Neural progenitor cell (in vitro differentiated cells): ENCODE measurements at regions not wholly inside any gene's neighbourhood (a gene's known extent, or its start where the extent isn't known, plus 50 kb on each side); places are given as distances from the start of the nearest gene placed in this dataset.
A peak's percentile ranks its signal among the peaks of the same experiment; 100 is the strongest.

Experiments
- DNase-seq: peaks from one replicate; pipeline ENCODE4 v3.0.0-alpha.2; 2016; ENCODE audit warnings: low spot score
- H2AFZ ChIP-seq: fragments of 200-600 bp; sonication (generic); replicated peaks from 2 replicates; pipeline ENCODE4 v1.6.1; 2016; ENCODE audit warnings: antibody characterized with exemption
- H3F3A ChIP-seq: fragments of 200-600 bp; sonication (generic); 2 replicates; pipeline ENCODE4 v1.6.1; 2016; ENCODE audit warnings: antibody characterized with exemption, low read depth
- H3K27ac ChIP-seq: fragments of 200-600 bp; sonication (generic); 2 replicates; pipeline ENCODE4 v1.5.1; 2016; ENCODE audit warnings: mild to moderate bottlenecking
- H3K27me3 ChIP-seq: fragments of 200-600 bp; sonication (generic); 2 replicates; pipeline ENCODE4 v1.6.1; 2016; ENCODE audit warnings: mild to moderate bottlenecking, moderate library complexity
- H3K36me3 ChIP-seq: fragments of 200-600 bp; sonication (generic); 2 replicates; pipeline ENCODE4 v1.5.1; 2016
- H3K4me1 ChIP-seq: fragments of 200-600 bp; sonication (generic); 2 replicates; pipeline ENCODE4 v1.6.1; 2016; ENCODE audit warnings: mixed run types
- H3K4me2 ChIP-seq: fragments of 200-600 bp; sonication (generic); 2 replicates; pipeline ENCODE4 v1.6.1; 2016
- H3K4me3 ChIP-seq: fragments of 200-600 bp; sonication (generic); 2 replicates; pipeline ENCODE4 v1.5.1; 2016
- H3K79me2 ChIP-seq: fragments of 200-600 bp; sonication (generic); 2 replicates; pipeline ENCODE4 v1.6.1; 2016; ENCODE audit warnings: low read depth
- H3K9ac ChIP-seq: fragments of 200-600 bp; sonication (generic); 2 replicates; pipeline ENCODE4 v1.6.1; 2016
- H3K9me3 ChIP-seq: fragments of 200-600 bp; sonication (generic); 2 replicates; pipeline ENCODE4 v1.5.1; 2016; ENCODE audit warnings: low read depth
- H4K20me1 ChIP-seq: fragments of 200-600 bp; sonication (generic); 2 replicates; pipeline ENCODE4 v1.6.1; 2016; ENCODE audit warnings: low read depth
- H3K27ac Mint-ChIP-seq: 3 replicates; pipeline ENCODE4 v1.8.0; 2021; ENCODE audit warnings: mixed read lengths
- H3K27me3 Mint-ChIP-seq: 2 replicates; pipeline ENCODE4 v1.8.0; 2022; ENCODE audit warnings: low read depth, mild to moderate bottlenecking, inconsistent platforms, moderate library complexity, mixed read lengths; ENCODE audit not compliant: insufficient read depth
- H3K36me3 Mint-ChIP-seq: 3 replicates; pipeline ENCODE4 v1.8.0; 2021; ENCODE audit warnings: mixed read lengths
- H3K4me1 Mint-ChIP-seq: 3 replicates; pipeline ENCODE4 v1.8.0; 2021; ENCODE audit warnings: mixed read lengths
- H3K4me3 Mint-ChIP-seq: 3 replicates; pipeline ENCODE4 v1.8.0; 2021; ENCODE audit warnings: mild to moderate bottlenecking, moderate library complexity, mixed read lengths
- H3K9me3 Mint-ChIP-seq: 3 replicates; pipeline ENCODE4 v1.8.0; 2020; ENCODE audit warnings: mixed read lengths
- CTCF ChIP-seq: fragments of 200-600 bp; sonication (generic); IDR thresholded peaks from 2 replicates; pipeline ENCODE4 v1.5.1; 2017; ENCODE audit warnings: antibody characterized with exemption, mild to moderate bottlenecking
- EZH2 ChIP-seq: fragments of 200-600 bp; sonication (generic); IDR thresholded peaks from 2 replicates; pipeline ENCODE4 v1.6.1; 2017; ENCODE audit warnings: antibody characterized with exemption, mild to moderate bottlenecking, moderate library complexity
- EZH2phosphoT487 ChIP-seq: fragments of 200-600 bp; sonication (generic); IDR thresholded peaks from 2 replicates; pipeline ENCODE4 v1.6.1; 2017; ENCODE audit warnings: antibody characterized with exemption

DNA sequence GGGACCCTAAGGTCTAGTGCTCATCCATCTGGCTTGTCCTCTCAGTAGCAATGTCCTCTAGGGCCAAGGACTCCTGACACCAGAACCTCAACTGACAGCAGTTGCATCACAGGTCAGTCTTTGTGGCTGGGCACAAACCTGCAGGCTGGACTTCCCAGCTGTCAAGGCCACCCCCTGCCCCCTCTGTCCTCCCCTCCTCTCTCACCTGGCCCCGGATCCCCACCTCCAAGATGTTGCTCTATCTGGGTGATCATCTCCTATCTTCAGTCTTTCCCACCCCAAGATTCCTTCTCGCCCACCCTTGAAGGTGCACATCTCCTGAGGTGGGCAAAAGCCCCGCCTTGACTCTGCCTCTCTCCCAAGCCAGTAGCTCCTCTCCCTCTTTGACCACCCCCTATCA, 131.8 kb upstream of the SRSF6 start:
- H3K79me2 ChIP-seq = no peaks in the 10 kb centered on the region
- H3K9ac ChIP-seq = no peak overlapping the region
- H3K9me3 Mint-ChIP-seq = peaks cover 2% of the 10 kb centered on the region
- no peak overlapping the region for H3K4me3 ChIP-seq
- no peak overlapping the region for H2AFZ ChIP-seq
- no peak overlapping the region for H3K4me3 Mint-ChIP-seq
- H3K27me3 ChIP-seq = no peaks in the 10 kb centered on the region
- H3K36me3 ChIP-seq = no peaks in the 10 kb centered on the region
- H3K27ac ChIP-seq = no peak overlapping the region
- no peaks in the 10 kb centered on the region for H3F3A ChIP-seq
- no peaks in the 10 kb centered on the region for H3K9me3 ChIP-seq
- no peaks in the 10 kb centered on the region for H3K4me1 Mint-ChIP-seq
- H4K20me1 ChIP-seq = no peaks in the 10 kb centered on the region
- DNase-seq = no peak
- H3K27ac Mint-ChIP-seq = no peak overlapping the region
- H3K36me3 Mint-ChIP-seq = no peaks in the 10 kb centered on the region
- TF ChIP-seq CTCF = no peak
- no peak for TF ChIP-seq EZH2
- TF ChIP-seq EZH2phosphoT487 = no peak
- peaks cover 2% of the 10 kb centered on the region for H3K27me3 Mint-ChIP-seq
- no peak overlapping the region for H3K4me2 ChIP-seq
- H3K4me1 ChIP-seq = no peaks in the 10 kb centered on the region

GRCh38 chr20:43323592-43323991, 133.9 kb upstream of the PTPRT start:
- H3K27me3 ChIP-seq = no peaks in the 10 kb centered on the region
- Mint-ChIP-seq H3K9me3 (peaks cover 2% of the 10 kb centered on the region), H3K27ac (no peak overlapping the region), H3K27me3 (peaks cover 2% of the 10 kb centered on the region), H3K36me3 (no peaks in the 10 kb centered on the region), H3K4me3 (no peak overlapping the region), H3K4me1 (no peaks in the 10 kb centered on the region)
- no peaks in the 10 kb centered on the region for H3K36me3 ChIP-seq
- TF ChIP-seq CTCF (no peak), EZH2 (no peak), EZH2phosphoT487 (no peak)
- no peak overlapping the region for H2AFZ ChIP-seq
- no peak overlapping the region for H3K27ac ChIP-seq
- H3K4me2 ChIP-seq = no peak overlapping the region
- H3K79me2 ChIP-seq = no peaks in the 10 kb centered on the region
- no peaks in the 10 kb centered on the region for H3F3A ChIP-seq
- H4K20me1 ChIP-seq = no peaks in the 10 kb centered on the region
- H3K4me1 ChIP-seq = no peaks in the 10 kb centered on the region
- no peak overlapping the region for H3K4me3 ChIP-seq
- H3K9ac ChIP-seq = no peak overlapping the region
- no peaks in the 10 kb centered on the region for H3K9me3 ChIP-seq
- DNase-seq = peak; percentile 19

GRCh38 chr20:43322851-43323250, 133.1 kb upstream of the PTPRT start:
- DNase-seq = no peak
- H3K9me3 Mint-ChIP-seq = peaks cover 2% of the 10 kb centered on the region
- H3K4me3 Mint-ChIP-seq = no peak overlapping the region
- no peak overlapping the region for H3K4me2 ChIP-seq
- H3K36me3 Mint-ChIP-seq = no peaks in the 10 kb centered on the region
- no peak overlapping the region for H3K4me3 ChIP-seq
- no peaks in the 10 kb centered on the region for H3K79me2 ChIP-seq
- H3K27ac ChIP-seq = no peak overlapping the region
- H3K27me3 Mint-ChIP-seq = peaks cover 2% of the 10 kb centered on the region
- H3F3A ChIP-seq = no peaks in the 10 kb centered on the region
- no peaks in the 10 kb centered on the region for H4K20me1 ChIP-seq
- no peaks in the 10 kb centered on the region for H3K27me3 ChIP-seq
- no peak overlapping the region for H2AFZ ChIP-seq
- no peak overlapping the region for H3K27ac Mint-ChIP-seq
- no peaks in the 10 kb centered on the region for H3K4me1 ChIP-seq
- no peak overlapping the region for H3K9ac ChIP-seq
- no peaks in the 10 kb centered on the region for H3K36me3 ChIP-seq
- TF ChIP-seq EZH2phosphoT487 (no peak), CTCF (no peak), EZH2 (no peak)
- H3K9me3 ChIP-seq = no peaks in the 10 kb centered on the region
- no peaks in the 10 kb centered on the region for H3K4me1 Mint-ChIP-seq

DNA sequence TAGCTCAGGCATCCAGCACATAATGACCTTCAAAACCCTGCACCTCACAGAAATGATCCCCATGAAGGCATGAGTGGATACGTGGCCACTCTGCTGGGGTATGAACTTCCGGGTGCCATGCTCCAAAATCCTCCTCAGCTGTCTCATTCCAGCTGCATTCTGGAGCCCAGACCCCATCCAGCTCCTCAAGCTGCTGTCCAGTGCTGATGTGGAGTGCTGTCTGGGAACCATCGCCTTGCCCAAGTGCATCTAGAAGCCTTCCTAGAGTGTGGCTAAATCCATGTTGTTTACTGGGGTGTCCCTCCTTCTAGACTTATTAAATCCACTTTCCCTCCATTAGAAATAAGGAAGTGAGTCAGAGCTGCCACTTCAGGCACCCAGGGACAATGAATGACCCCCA, 130.8 kb upstream of the PTPRT start:
- Mint-ChIP-seq H3K27me3 (peaks cover 3% of the 10 kb centered on the region), H3K27ac (no peak overlapping the region), H3K36me3 (no peaks in the 10 kb centered on the region), H3K4me3 (no peak overlapping the region), H3K9me3 (no peaks in the 10 kb centered on the region), H3K4me1 (no peaks in the 10 kb centered on the region)
- no peak overlapping the region for H3K27ac ChIP-seq
- no peak for TF ChIP-seq EZH2
- no peak for TF ChIP-seq CTCF
- no peak for TF ChIP-seq EZH2phosphoT487
- no peaks in the 10 kb centered on the region for H3K4me1 ChIP-seq
- H2AFZ ChIP-seq = no peak overlapping the region
- DNase-seq = peak; percentile 13
- no peak overlapping the region for H3K4me2 ChIP-seq
- H3K9ac ChIP-seq = no peak overlapping the region
- no peaks in the 10 kb centered on the region for H3K27me3 ChIP-seq
- no peaks in the 10 kb centered on the region for H3K36me3 ChIP-seq
- H3K9me3 ChIP-seq = no peaks in the 10 kb centered on the region
- H3K79me2 ChIP-seq = no peaks in the 10 kb centered on the region
- H4K20me1 ChIP-seq = no peaks in the 10 kb centered on the region
- no peak overlapping the region for H3K4me3 ChIP-seq
- no peaks in the 10 kb centered on the region for H3F3A ChIP-seq
